ENCODE measurements at regions not wholly inside any gene's neighbourhood (a gene's known extent, or its start where the extent isn't known, plus 50 kb on each side); places are given as distances from the start of the nearest gene placed in this dataset.
"Not testable (repeated sequence)": the region's sequence is repeated elsewhere in the genome, so short reads cannot be mapped to it uniquely, and the experiment has no call there.

- not testable (repeated sequence) for DNase-seq (ENCODE audit: low read depth in 2 of 2, low spot score in 1 of 2)
These were observed 79.7 kb upstream of the LMO2 start for GRCh38 chr11:33971530-33971929.

- DNase-seq (ENCODE audit: low read depth in 2 of 2, low spot score in 1 of 2): no peak
These were observed 79.1 kb upstream of the LMO2 start for GRCh38 chr11:33970984-33971466.

GRCh38 chr11:33967451-33967850 is 75.6 kb upstream of the LMO2 start:
- DNase-seq (ENCODE audit: low read depth in 2 of 2, low spot score in 1 of 2): no peak

- DNase-seq (ENCODE audit: low read depth in 2 of 2, low spot score in 1 of 2): no peak
These were observed 73.2 kb upstream of the LMO2 start for GRCh38 chr11:33965032-33965431.

GRCh38 chr11:33959855-33960400 is 68.1 kb upstream of the LMO2 start:
- DNase-seq (ENCODE audit: low read depth in 2 of 2, low spot score in 1 of 2): no peak

GRCh38 chr11:33957304-33957917 is 65.5 kb upstream of the LMO2 start:
- no peak for DNase-seq (ENCODE audit: low read depth in 2 of 2, low spot score in 1 of 2)

- no peak for DNase-seq (ENCODE audit: low read depth in 2 of 2, low spot score in 1 of 2)
These were observed 64.7 kb upstream of the LMO2 start for GRCh38 chr11:33956611-33957010.

- DNase-seq (ENCODE audit: low read depth in 2 of 2, low spot score in 1 of 2): no peak
These were observed 61.4 kb upstream of the LMO2 start for GRCh38 chr11:33953289-33953688.

- no peak for DNase-seq (ENCODE audit: low read depth in 2 of 2, low spot score in 1 of 2)
These were observed 60.9 kb upstream of the LMO2 start for GRCh38 chr11:33952805-33953204.

GRCh38 chr11:33949252-33949913 is 57.5 kb upstream of the LMO2 start:
- no peak for DNase-seq (ENCODE audit: low read depth in 2 of 2, low spot score in 1 of 2)

GRCh38 chr11:33948494-33948893 is 56.6 kb upstream of the LMO2 start:
- no peak for DNase-seq (ENCODE audit: low read depth in 2 of 2, low spot score in 1 of 2)

- not testable (repeated sequence) for DNase-seq (ENCODE audit: low read depth in 2 of 2, low spot score in 1 of 2)
These were observed 56.0 kb upstream of the LMO2 start for GRCh38 chr11:33947918-33948317.

- no peak for DNase-seq (ENCODE audit: low read depth in 2 of 2, low spot score in 1 of 2)
These were observed 55.1 kb upstream of the LMO2 start for GRCh38 chr11:33946930-33947329.

GRCh38 chr11:33945481-33946268 is 53.8 kb upstream of the LMO2 start:
- no peak for DNase-seq (ENCODE audit: low read depth in 2 of 2, low spot score in 1 of 2)

GRCh38 chr11:33944693-33945424 is 53.0 kb upstream of the LMO2 start:
- no peak for DNase-seq (ENCODE audit: low read depth in 2 of 2, low spot score in 1 of 2)

- no peak for DNase-seq (ENCODE audit: low read depth in 2 of 2, low spot score in 1 of 2)
These were observed 52.4 kb upstream of the LMO2 start for GRCh38 chr11:33944345-33944692.

- DNase-seq (ENCODE audit: low read depth in 2 of 2, low spot score in 1 of 2): no peak
These were observed 51.1 kb upstream of the LMO2 start for GRCh38 chr11:33942954-33943353.

- no peak for DNase-seq (ENCODE audit: low read depth in 2 of 2, low spot score in 1 of 2)
These were observed 49.8 kb upstream of the LMO2 start for GRCh38 chr11:33941637-33942160.
